ENCODE measurements at regions not wholly inside any gene's neighbourhood (a gene's known extent, or its start where the extent isn't known, plus 50 kb on each side); places are given as distances from the start of the nearest gene placed in this dataset.
A peak's percentile ranks its signal among the peaks of the same experiment; 100 is the strongest.

DNA sequence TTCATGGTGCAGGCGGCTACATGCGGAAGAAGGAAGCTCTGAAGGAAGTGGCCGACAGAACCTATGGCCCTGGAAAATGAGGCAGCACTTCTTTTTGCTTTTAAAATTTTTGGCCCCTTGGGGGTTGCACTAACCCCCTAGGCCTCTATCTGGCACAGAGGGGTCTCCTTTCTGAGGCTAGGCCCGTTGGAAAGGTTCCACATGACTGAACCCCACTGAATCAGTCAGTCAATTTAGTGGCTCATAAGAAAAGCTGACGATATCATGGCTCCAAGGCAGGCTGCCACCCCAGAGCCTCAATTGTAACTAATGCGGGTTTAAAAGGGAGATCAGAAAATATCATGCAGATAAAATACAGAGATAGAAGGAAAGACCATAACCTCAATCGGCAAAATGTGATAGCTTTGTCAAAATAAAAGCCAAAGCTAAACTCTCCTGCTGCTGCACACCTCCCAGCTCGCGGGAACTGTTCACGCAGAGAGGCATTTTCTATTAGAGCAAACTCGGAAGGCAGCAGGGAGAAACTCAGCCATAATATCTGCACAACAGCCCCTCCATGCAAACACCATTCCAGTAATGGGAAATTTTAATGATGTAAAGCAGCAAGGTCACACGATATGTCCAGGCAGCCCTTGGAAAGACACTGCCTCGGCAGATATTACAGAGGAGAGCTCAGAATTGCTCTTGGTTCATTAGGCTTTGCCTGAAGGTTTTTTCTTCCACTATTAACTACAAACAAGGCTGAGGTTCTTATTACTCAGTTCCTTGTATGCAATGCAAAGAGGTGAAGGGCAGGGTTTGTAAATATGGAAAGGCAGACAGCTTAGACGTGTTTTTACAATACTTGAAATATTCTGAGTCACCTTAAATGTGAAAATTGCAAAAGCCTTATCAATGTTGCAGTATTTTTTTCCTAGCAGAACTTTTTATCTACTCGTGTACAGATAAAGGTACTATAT lies 200.4 kb upstream of the PMFBP1 start:
- H3K27ac ChIP-seq (ENCODE audit: insufficient read depth, low read depth, low read length, poor library complexity, severe bottlenecking), result no peak overlapping the region

GRCh38 chr16:72371307-72372086 lies 199.5 kb upstream of the PMFBP1 start:
- WGBS, 2 experiments, result 24 to 25% methylated on average over 10 of the region's 10 CpGs
- H3K4me1 ChIP-seq (ENCODE audit: control insufficient read depth, insufficient read depth, low read length), result peaks cover 24% of the 10 kb centered on the region

More for the DNA sequence above, 200.4 kb upstream of the PMFBP1 start:
- 85 to 86% methylated on average over 15 of the region's 15 CpGs for WGBS, 2 experiments
- Histone ChIP-seq H3K4me1 (ENCODE audit: control insufficient read depth, insufficient read depth, low read length) (peaks cover 24% of the 10 kb centered on the region), H3K36me3 (ENCODE audit: control insufficient read depth, insufficient read depth, low read length) (no peaks in the 10 kb centered on the region), H3K9me3 (ENCODE audit: control insufficient read depth, low read length) (no peaks in the 10 kb centered on the region), H3K27me3 (ENCODE audit: control insufficient read depth, insufficient read depth, low read length, poor library complexity, severe bottlenecking) (no peaks in the 10 kb centered on the region), H3K4me3 (ENCODE audit: insufficient read depth, low read depth, low read length) (no peak overlapping the region)

DNA sequence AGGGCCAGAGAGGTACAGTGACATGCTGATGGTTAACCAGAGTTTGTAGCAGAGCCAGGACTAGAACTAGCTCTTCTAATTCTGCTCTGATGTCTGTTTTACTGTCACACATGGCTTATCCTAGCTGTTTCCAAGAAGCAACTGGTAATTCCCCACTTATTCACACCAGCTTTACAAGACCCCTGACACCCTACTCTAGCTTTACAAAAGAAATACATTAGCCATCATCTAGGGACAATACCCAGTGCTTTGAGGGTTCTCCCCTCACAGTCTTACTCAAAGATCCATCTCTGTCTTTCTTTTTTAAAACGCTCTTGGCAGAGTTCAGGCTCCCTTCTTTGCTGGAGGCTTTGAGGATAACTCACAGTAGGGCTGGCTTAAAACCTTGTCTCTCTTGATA lies 197.3 kb upstream of the PMFBP1 start:
- Histone ChIP-seq H3K4me1 (ENCODE audit: control insufficient read depth, insufficient read depth, low read length) (peaks cover 24% of the 10 kb centered on the region), H3K27me3 (ENCODE audit: control insufficient read depth, insufficient read depth, low read length, poor library complexity, severe bottlenecking) (no peaks in the 10 kb centered on the region), H3K9me3 (ENCODE audit: control insufficient read depth, low read length) (no peaks in the 10 kb centered on the region), H3K27ac (ENCODE audit: insufficient read depth, low read depth, low read length, poor library complexity, severe bottlenecking) (no peak overlapping the region), H3K36me3 (ENCODE audit: control insufficient read depth, insufficient read depth, low read length) (no peaks in the 10 kb centered on the region), H3K4me3 (ENCODE audit: insufficient read depth, low read depth, low read length) (no peak overlapping the region)
- 22 to 32% methylated on average over 1 of the region's 1 CpG for WGBS, 2 experiments

More at GRCh38 chr16:72371307-72372086, 199.5 kb upstream of the PMFBP1 start:
- no peaks in the 10 kb centered on the region for H3K27me3 ChIP-seq (ENCODE audit: control insufficient read depth, insufficient read depth, low read length, poor library complexity, severe bottlenecking)
- H3K36me3 ChIP-seq (ENCODE audit: control insufficient read depth, insufficient read depth, low read length), result no peaks in the 10 kb centered on the region
- peak overlapping the region; percentile 57 for H3K27ac ChIP-seq (ENCODE audit: insufficient read depth, low read depth, low read length, poor library complexity, severe bottlenecking)
- H3K4me3 ChIP-seq (ENCODE audit: insufficient read depth, low read depth, low read length), result no peak overlapping the region
- H3K9me3 ChIP-seq (ENCODE audit: control insufficient read depth, low read length), result no peaks in the 10 kb centered on the region

DNA sequence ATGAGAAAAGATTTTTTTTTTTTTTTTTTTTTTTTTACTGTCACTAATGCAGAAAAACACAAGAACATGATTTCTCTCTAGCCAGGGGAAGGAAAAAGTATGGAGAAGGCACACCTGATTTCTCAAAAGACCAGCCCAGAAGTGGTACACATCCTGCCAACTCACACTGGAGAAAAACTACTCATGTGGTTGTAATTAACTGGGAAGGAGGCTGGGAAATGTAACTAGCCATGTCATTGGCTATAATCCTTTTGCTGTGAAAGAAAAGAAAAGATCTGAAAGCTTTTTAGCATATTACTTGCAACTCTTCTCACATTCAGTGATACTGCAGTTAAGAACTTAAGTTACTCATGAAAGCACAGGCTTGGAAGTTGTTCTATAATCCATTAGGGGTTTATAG lies 195.9 kb upstream of the PMFBP1 start:
- H3K4me1 ChIP-seq (ENCODE audit: control insufficient read depth, insufficient read depth, low read length), result peaks cover 19% of the 10 kb centered on the region
- no peak overlapping the region for H3K27ac ChIP-seq (ENCODE audit: insufficient read depth, low read depth, low read length, poor library complexity, severe bottlenecking)
- H3K9me3 ChIP-seq (ENCODE audit: control insufficient read depth, low read length), result no peaks in the 10 kb centered on the region
- H3K4me3 ChIP-seq (ENCODE audit: insufficient read depth, low read depth, low read length), result no peak overlapping the region
- H3K27me3 ChIP-seq (ENCODE audit: control insufficient read depth, insufficient read depth, low read length, poor library complexity, severe bottlenecking), result no peaks in the 10 kb centered on the region
- H3K36me3 ChIP-seq (ENCODE audit: control insufficient read depth, insufficient read depth, low read length), result no peaks in the 10 kb centered on the region

DNA sequence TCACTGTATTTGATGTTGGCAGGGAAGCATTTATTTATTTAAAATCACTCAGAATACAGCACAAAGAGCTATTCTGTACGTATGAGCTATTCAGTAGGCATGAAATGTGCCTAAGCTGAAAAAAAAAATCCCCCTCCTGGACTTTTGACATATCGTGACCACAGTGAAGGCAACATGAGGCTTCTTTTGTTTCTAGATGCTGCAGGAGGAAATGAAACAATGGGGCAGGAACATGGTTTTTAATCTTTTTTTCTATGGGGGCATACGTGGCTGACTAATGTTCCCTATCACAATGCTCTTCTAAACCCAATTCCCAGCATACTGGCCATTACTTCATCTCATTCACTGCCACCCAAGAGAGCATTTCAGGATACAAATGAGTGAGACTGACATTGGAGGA lies 191.0 kb upstream of the PMFBP1 start:
- Histone ChIP-seq H3K4me3 (ENCODE audit: insufficient read depth, low read depth, low read length) (no peak overlapping the region), H3K27me3 (ENCODE audit: control insufficient read depth, insufficient read depth, low read length, poor library complexity, severe bottlenecking) (no peaks in the 10 kb centered on the region), H3K4me1 (ENCODE audit: control insufficient read depth, insufficient read depth, low read length) (no peaks in the 10 kb centered on the region), H3K36me3 (ENCODE audit: control insufficient read depth, insufficient read depth, low read length) (no peaks in the 10 kb centered on the region), H3K9me3 (ENCODE audit: control insufficient read depth, low read length) (no peaks in the 10 kb centered on the region), H3K27ac (ENCODE audit: insufficient read depth, low read depth, low read length, poor library complexity, severe bottlenecking) (no peak overlapping the region)
- WGBS, 2 experiments, result 79 to 93% methylated on average over 3 of the region's 3 CpGs

DNA sequence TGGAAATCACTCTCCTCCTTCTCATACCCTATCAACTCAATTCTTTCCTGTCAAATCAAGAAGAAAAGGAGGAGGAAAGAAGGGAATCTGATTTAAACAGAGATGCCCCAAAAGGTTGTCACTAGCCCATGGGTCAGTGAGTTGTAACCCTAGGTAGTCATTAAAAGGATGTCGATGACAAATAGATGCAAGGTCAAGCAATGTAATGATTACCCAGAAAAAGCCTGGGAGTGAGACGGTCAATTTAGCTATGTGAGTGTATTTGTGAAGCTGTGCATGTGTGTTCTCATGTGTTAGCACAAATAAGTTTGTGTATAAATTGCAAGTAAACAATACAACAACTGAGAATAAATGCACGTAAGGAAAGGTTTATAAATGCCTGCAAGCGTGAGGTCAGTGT lies 190.5 kb upstream of the PMFBP1 start:
- H3K36me3 ChIP-seq (ENCODE audit: control insufficient read depth, insufficient read depth, low read length), result no peaks in the 10 kb centered on the region
- H3K27ac ChIP-seq (ENCODE audit: insufficient read depth, low read depth, low read length, poor library complexity, severe bottlenecking), result no peak overlapping the region
- H3K27me3 ChIP-seq (ENCODE audit: control insufficient read depth, insufficient read depth, low read length, poor library complexity, severe bottlenecking), result no peaks in the 10 kb centered on the region
- H3K4me1 ChIP-seq (ENCODE audit: control insufficient read depth, insufficient read depth, low read length), result no peaks in the 10 kb centered on the region
- WGBS, 2 experiments, result 95 to 97% methylated on average over 2 to 4 of the region's 4 CpGs
- H3K9me3 ChIP-seq (ENCODE audit: control insufficient read depth, low read length), result no peaks in the 10 kb centered on the region
- no peak overlapping the region for H3K4me3 ChIP-seq (ENCODE audit: insufficient read depth, low read depth, low read length)

- no peaks in the 10 kb centered on the region for H3K9me3 ChIP-seq (ENCODE audit: control insufficient read depth, low read length)
- H3K4me1 ChIP-seq (ENCODE audit: control insufficient read depth, insufficient read depth, low read length), result no peaks in the 10 kb centered on the region
- H3K27me3 ChIP-seq (ENCODE audit: control insufficient read depth, insufficient read depth, low read length, poor library complexity, severe bottlenecking), result no peaks in the 10 kb centered on the region
- no peaks in the 10 kb centered on the region for H3K36me3 ChIP-seq (ENCODE audit: control insufficient read depth, insufficient read depth, low read length)
- no peak overlapping the region for H3K27ac ChIP-seq (ENCODE audit: insufficient read depth, low read depth, low read length, poor library complexity, severe bottlenecking)
- WGBS, 2 experiments, result 94 to 97% methylated on average over 5 to 6 of the region's 6 CpGs
- no peak overlapping the region for H3K4me3 ChIP-seq (ENCODE audit: insufficient read depth, low read depth, low read length)
Observed at GRCh38 chr16:72357910-72358309, 186.0 kb upstream of the PMFBP1 start.

GRCh38 chr16:72355561-72355960 lies 183.6 kb upstream of the PMFBP1 start:
- 100% methylated on average over 1 to 2 of the region's 2 CpGs for WGBS, 2 experiments
- H3K27ac ChIP-seq (ENCODE audit: insufficient read depth, low read depth, low read length, poor library complexity, severe bottlenecking), result no peak overlapping the region
- H3K9me3 ChIP-seq (ENCODE audit: control insufficient read depth, low read length), result no peaks in the 10 kb centered on the region
- no peaks in the 10 kb centered on the region for H3K36me3 ChIP-seq (ENCODE audit: control insufficient read depth, insufficient read depth, low read length)
- H3K4me3 ChIP-seq (ENCODE audit: insufficient read depth, low read depth, low read length), result no peak overlapping the region
- no peaks in the 10 kb centered on the region for H3K27me3 ChIP-seq (ENCODE audit: control insufficient read depth, insufficient read depth, low read length, poor library complexity, severe bottlenecking)
- no peaks in the 10 kb centered on the region for H3K4me1 ChIP-seq (ENCODE audit: control insufficient read depth, insufficient read depth, low read length)

- no peak overlapping the region for H3K4me3 ChIP-seq (ENCODE audit: insufficient read depth, low read depth, low read length)
- no peak overlapping the region for H3K27ac ChIP-seq (ENCODE audit: insufficient read depth, low read depth, low read length, poor library complexity, severe bottlenecking)
- WGBS, 2 experiments, result 93 to 95% methylated on average over 3 of the region's 3 CpGs
- no peaks in the 10 kb centered on the region for H3K36me3 ChIP-seq (ENCODE audit: control insufficient read depth, insufficient read depth, low read length)
- no peaks in the 10 kb centered on the region for H3K27me3 ChIP-seq (ENCODE audit: control insufficient read depth, insufficient read depth, low read length, poor library complexity, severe bottlenecking)
- no peaks in the 10 kb centered on the region for H3K9me3 ChIP-seq (ENCODE audit: control insufficient read depth, low read length)
- H3K4me1 ChIP-seq (ENCODE audit: control insufficient read depth, insufficient read depth, low read length), result no peaks in the 10 kb centered on the region
Observed at GRCh38 chr16:72349719-72350118, 177.8 kb upstream of the PMFBP1 start.

GRCh38 chr16:72332926-72333325 lies 161.0 kb upstream of the PMFBP1 start:
- no peaks in the 10 kb centered on the region for H3K4me1 ChIP-seq (ENCODE audit: control insufficient read depth, insufficient read depth, low read length)
- H3K9me3 ChIP-seq (ENCODE audit: control insufficient read depth, low read length), result no peaks in the 10 kb centered on the region
- no peaks in the 10 kb centered on the region for H3K27me3 ChIP-seq (ENCODE audit: control insufficient read depth, insufficient read depth, low read length, poor library complexity, severe bottlenecking)
- 89 to 95% methylated on average over 2 of the region's 2 CpGs for WGBS, 2 experiments
- H3K36me3 ChIP-seq (ENCODE audit: control insufficient read depth, insufficient read depth, low read length), result no peaks in the 10 kb centered on the region
- H3K27ac ChIP-seq (ENCODE audit: insufficient read depth, low read depth, low read length, poor library complexity, severe bottlenecking), result no peak overlapping the region
- H3K4me3 ChIP-seq (ENCODE audit: insufficient read depth, low read depth, low read length), result no peak overlapping the region
